Body of pancreas (tissue), 4 donors: ENCODE measurements at regions not wholly inside any gene's neighbourhood (a gene's known extent, or its start where the extent isn't known, plus 50 kb on each side); places are given as distances from the start of the nearest gene placed in this dataset.

Experiments
- ATAC-seq: fragments of 150-250 bp; one replicate; pipeline ENCODE4 v1.9.1; 2016
- DNase-seq, 4 donors: peaks; one replicate each; pipeline ENCODE4 v3.0.0-alpha.2; 2019
- H3K27ac ChIP-seq, 4 donors: fragments of 200-600 bp; sonication (generic); 1 replicate in 3 of 4; 2 replicates in 1 of 4; pipeline versions ENCODE4 v1.5.1 to v1.6.1; 2016 to 2019; ENCODE audit warnings: mild to moderate bottlenecking in 1 of 4, mixed read lengths in 1 of 4, moderate library complexity in 1 of 4
- H3K27me3 ChIP-seq, 2 donors: fragments of 200-600 bp; sonication (generic); one replicate each; pipeline ENCODE4 v1.6.0; 2016; ENCODE audit warnings: mild to moderate bottlenecking in 1 of 2
- H3K36me3 ChIP-seq, 2 donors: fragments of 200-600 bp; sonication (generic); replicated peaks in 1 of 2; 2 replicates each; pipeline ENCODE4 v1.5.1; 2016; ENCODE audit warnings: low read depth in 2 of 2; ENCODE audit not compliant: insufficient read depth in 1 of 2
- H3K4me1 ChIP-seq: fragments of 200-600 bp; sonication (generic); one replicate; pipeline ENCODE4 v1.6.0; 2016
- H3K4me3 ChIP-seq, 2 donors: fragments of 200-600 bp; sonication (generic); 1 replicate in 1 of 2; 2 replicates in 1 of 2; pipeline ENCODE4 v1.5.1; 2016 to 2019
- H3K9me3 ChIP-seq, 3 donors: fragments of 200-600 bp; sonication (generic); 1 replicate in 2 of 3; 2 replicates in 1 of 3; pipeline ENCODE4 v1.5.1; 2016
- CTCF ChIP-seq, 7 experiments: fragments of 450-650 bp in 4 of 7; fragments of 200-600 bp in 3 of 7; sonication (generic) in 3 of 7; IDR thresholded peaks; one replicate each; pipeline ENCODE4 v1.5.1; 2016 to 2019; ENCODE audit warnings: antibody characterized with exemption in 7 of 7
- POLR2A ChIP-seq, 3 donors: fragments of 450-650 bp; IDR thresholded peaks; one replicate each; pipeline ENCODE4 v1.6.1; 2016; ENCODE audit warnings: antibody characterized with exemption in 3 of 3, mild to moderate bottlenecking in 2 of 3
- WGBS, 2 donors: methylation state at CpG; one replicate each; pipeline ENCODE4 v1.1.5; 2017; 5-methylcytosine and 5-hydroxymethylcytosine counted together
- intact Hi-C: fragments of 100-400 bp; cut with DNase I; formaldehyde crosslinking; loops from one replicate; pipeline ENCODE4 v1.15.1; 2023

DNA sequence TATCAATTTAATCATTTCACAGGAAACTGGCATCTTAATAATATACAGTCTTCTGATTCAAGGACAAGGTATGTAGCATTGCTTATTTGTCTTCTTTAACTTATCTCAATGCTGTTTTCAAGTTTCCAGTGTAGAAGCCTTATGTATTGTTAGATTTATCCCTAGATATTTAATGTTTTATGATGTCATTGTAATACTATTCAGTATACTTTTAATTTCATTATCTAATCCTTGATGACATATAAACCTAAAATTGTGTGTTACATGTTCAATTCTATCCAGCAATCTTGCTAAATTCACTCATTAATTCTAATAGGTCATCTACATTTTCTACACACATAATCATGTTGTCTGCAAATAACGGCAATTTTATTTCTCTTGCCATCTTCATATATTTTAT is 126.3 kb upstream of the SEC61G start:
- WGBS, 2 donors = 93 to 94% methylated on average over 1 of the region's 1 CpG
- Histone ChIP-seq H3K4me1 (peaks cover 18% of the 10 kb centered on the region), H3K27me3 (no peaks in the 10 kb centered on the region), H3K36me3 (no peaks in the 10 kb centered on the region), H3K9me3 (no peaks in the 10 kb centered on the region), H3K27ac (no peak overlapping the region), H3K4me3 (no peak overlapping the region)
- intact Hi-C loops = no loop called here
- ATAC-seq = no peak
- DNase-seq = no peak
- TF ChIP-seq CTCF (IDR thresholded peaks at IDR 0.05) = no peak
- TF ChIP-seq POLR2A (IDR thresholded peaks at IDR 0.05) = no peak

DNA sequence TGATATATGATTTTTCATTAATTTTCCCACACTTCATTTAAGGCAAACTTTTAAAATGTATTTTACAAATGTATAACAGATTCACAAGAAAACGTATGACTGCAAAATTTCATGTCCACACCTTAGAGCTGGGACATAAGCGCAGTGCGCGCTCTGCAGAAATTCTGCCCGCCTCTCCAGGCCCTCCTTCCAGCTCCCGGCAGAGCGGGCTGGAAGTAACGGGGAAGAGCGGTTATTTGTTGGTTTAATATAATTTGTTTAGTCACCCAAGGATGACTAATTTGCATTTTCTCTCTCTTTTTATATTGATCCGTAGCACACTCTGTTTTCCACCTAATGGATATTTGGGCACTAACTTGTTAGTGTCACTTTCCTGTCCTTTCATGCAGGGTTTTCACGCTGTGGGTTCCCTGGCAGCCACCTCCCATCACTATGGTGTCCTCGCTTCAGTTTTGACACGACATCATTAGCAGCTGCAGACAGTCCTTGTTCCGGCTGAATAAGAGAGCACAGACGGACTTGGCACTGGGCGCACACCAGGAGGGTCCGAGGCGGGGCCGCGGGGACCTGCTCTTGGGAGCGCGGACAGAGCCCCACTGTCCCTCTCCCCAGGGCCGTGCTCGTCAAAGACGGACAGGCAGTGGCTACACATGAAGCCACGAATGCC is 129.2 kb upstream of the SEC61G start:
- 39 to 52% methylated on average over 26 of the region's 26 CpGs for WGBS, 2 donors
- H3K27me3 ChIP-seq = no peaks in the 10 kb centered on the region
- no peak for DNase-seq

DNA sequence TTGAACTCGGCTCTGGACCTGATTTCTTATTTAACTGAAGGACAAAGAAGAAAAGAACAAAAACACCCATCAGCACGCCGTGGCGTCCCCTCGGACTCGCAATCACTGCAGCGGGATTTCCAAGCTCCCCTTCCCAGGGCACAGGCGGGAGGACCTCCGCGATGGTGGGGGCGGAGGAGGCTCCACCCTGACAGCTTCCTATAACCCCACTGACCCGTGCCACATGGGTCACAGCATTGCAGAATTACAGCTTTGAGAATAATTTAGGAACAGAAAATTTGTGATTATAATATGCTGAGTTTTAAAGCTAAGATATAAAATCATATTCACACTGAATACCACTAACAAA is 129.7 kb upstream of the SEC61G start:
- 22 to 27% methylated on average over 11 to 12 of the region's 12 CpGs for WGBS, 2 donors
- intact Hi-C loops = no loop called here
- TF ChIP-seq POLR2A (IDR thresholded peaks at IDR 0.05) (no peak), CTCF (IDR thresholded peaks at IDR 0.05) (no peak)
- DNase-seq (no peak), ATAC-seq (no peak)
- Histone ChIP-seq H3K9me3 (no peaks in the 10 kb centered on the region), H3K36me3 (no peaks in the 10 kb centered on the region), H3K27ac (no peak overlapping the region), H3K4me3 (no peak overlapping the region), H3K27me3 (no peaks in the 10 kb centered on the region), H3K4me1 (no peaks in the 10 kb centered on the region)

More for the DNA sequence above, 129.2 kb upstream of the SEC61G start:
- no peak overlapping the region for H3K27ac ChIP-seq
- H3K9me3 ChIP-seq = no peaks in the 10 kb centered on the region
- TF ChIP-seq POLR2A (IDR thresholded peaks at IDR 0.05) (no peak), CTCF (IDR thresholded peaks at IDR 0.05) (no peak)
- H3K4me3 ChIP-seq = no peak overlapping the region
- no peak for ATAC-seq
- no peaks in the 10 kb centered on the region for H3K4me1 ChIP-seq
- intact Hi-C loops = no loop called here
- no peaks in the 10 kb centered on the region for H3K36me3 ChIP-seq

DNA sequence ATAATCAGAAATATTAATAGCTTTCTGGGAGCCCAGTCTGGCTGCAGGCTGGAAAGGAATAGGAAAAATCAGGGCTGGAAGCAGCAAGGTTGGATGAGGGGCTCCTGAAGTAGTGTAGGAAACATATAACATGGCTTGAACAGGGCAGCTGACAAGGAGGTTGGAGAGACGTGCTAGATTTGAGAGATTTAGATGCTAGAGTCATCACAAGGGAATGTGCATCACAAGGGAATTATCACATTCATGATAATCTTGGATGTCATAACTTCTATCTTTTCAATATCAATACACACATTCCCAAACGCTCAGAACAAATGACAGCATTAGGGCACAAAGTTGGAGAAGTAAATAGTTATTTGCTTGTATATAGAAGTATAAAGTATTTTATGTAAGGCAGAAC is 120.9 kb upstream of the EGFR start:
- ATAC-seq = no peak
- Histone ChIP-seq H3K9me3 (no peaks in the 10 kb centered on the region), H3K4me3 (no peak overlapping the region), H3K27ac (no peak overlapping the region), H3K36me3 (no peaks in the 10 kb centered on the region), H3K4me1 (no peaks in the 10 kb centered on the region), H3K27me3 (no peaks in the 10 kb centered on the region)
- DNase-seq = no peak
- intact Hi-C loops = no loop called here
- no peak for TF ChIP-seq POLR2A (IDR thresholded peaks at IDR 0.05)
- no peak for TF ChIP-seq CTCF (IDR thresholded peaks at IDR 0.05)
- WGBS, 2 donors = 21 to 29% methylated on average over 2 of the region's 2 CpGs

DNA sequence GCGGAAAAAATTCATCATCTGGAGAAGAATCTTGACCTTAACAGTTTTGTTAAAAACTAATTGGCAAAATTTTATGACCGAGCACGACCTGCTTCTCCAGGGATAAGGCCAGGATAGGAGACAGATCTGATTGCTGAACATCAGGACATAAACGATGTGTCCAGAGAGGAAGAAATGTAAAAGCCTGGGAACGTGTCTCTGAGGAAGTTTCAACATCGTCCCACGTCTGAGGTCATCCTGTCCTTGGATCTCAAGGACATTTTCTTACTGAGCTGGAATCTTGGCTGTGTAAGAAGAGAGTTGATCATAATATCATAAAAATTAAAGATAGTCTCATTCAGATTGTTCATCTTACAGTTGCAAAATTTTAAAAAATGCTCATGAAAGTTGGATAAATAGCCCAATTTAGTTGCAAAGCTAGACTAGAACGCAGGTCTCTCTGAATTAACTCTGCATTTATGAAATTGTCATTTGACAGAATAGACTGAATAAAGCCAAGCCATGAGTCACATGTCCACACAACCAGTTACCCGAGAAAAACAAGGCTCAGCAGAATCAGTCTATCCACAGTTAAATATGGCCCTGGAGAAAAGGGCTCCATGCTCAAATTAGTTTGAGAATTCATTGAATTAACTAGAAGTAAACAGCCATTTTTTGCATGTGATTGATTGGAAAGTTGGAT is 120.0 kb upstream of the EGFR start:
- intact Hi-C loops = no loop called here
- DNase-seq = peak in 2 of 4 donors; percentile 20

More for the DNA sequence above, 120.0 kb upstream of the EGFR start:
- 60 to 70% methylated on average over 9 of the region's 9 CpGs for WGBS, 2 donors
- peak; percentile 53 for ATAC-seq
- no peaks in the 10 kb centered on the region for H3K36me3 ChIP-seq
- no peaks in the 10 kb centered on the region for H3K9me3 ChIP-seq
- no peak overlapping the region for H3K4me3 ChIP-seq
- H3K27ac ChIP-seq = no peak overlapping the region
- no peaks in the 10 kb centered on the region for H3K27me3 ChIP-seq
- no peak for TF ChIP-seq CTCF (IDR thresholded peaks at IDR 0.05)
- H3K4me1 ChIP-seq = no peaks in the 10 kb centered on the region
